VCaP (cell line): ENCODE measurements at regions not wholly inside any gene's neighbourhood (a gene's known extent, or its start where the extent isn't known, plus 50 kb on each side); places are given as distances from the start of the nearest gene placed in this dataset.

Experiments used
- H3K27ac ChIP-seq: fragments of 450-650 bp; 2 replicates; pipeline ENCODE4 v1.5.1; 2017
- TF ChIP-seq, protein P1 (sequence below): fragments of 450-650 bp; conservative IDR thresholded peaks from 2 replicates; pipeline ENCODE4 v1.5.1; 2017; ENCODE audit warnings: mild to moderate bottlenecking, moderate library complexity

- no peak overlapping the region for H3K27ac ChIP-seq
- TF ChIP-seq, protein P1, sequence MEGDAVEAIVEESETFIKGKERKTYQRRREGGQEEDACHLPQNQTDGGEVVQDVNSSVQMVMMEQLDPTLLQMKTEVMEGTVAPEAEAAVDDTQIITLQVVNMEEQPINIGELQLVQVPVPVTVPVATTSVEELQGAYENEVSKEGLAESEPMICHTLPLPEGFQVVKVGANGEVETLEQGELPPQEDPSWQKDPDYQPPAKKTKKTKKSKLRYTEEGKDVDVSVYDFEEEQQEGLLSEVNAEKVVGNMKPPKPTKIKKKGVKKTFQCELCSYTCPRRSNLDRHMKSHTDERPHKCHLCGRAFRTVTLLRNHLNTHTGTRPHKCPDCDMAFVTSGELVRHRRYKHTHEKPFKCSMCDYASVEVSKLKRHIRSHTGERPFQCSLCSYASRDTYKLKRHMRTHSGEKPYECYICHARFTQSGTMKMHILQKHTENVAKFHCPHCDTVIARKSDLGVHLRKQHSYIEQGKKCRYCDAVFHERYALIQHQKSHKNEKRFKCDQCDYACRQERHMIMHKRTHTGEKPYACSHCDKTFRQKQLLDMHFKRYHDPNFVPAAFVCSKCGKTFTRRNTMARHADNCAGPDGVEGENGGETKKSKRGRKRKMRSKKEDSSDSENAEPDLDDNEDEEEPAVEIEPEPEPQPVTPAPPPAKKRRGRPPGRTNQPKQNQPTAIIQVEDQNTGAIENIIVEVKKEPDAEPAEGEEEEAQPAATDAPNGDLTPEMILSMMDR = no peak
Measured at GRCh38 chr1:5231541-5232315, 577.3 kb downstream of the AJAP1 start.

- TF ChIP-seq, protein P1 = no peak
- no peak overlapping the region for H3K27ac ChIP-seq
Measured at GRCh38 chr1:5227114-5227513, 572.7 kb downstream of the AJAP1 start.

DNA sequence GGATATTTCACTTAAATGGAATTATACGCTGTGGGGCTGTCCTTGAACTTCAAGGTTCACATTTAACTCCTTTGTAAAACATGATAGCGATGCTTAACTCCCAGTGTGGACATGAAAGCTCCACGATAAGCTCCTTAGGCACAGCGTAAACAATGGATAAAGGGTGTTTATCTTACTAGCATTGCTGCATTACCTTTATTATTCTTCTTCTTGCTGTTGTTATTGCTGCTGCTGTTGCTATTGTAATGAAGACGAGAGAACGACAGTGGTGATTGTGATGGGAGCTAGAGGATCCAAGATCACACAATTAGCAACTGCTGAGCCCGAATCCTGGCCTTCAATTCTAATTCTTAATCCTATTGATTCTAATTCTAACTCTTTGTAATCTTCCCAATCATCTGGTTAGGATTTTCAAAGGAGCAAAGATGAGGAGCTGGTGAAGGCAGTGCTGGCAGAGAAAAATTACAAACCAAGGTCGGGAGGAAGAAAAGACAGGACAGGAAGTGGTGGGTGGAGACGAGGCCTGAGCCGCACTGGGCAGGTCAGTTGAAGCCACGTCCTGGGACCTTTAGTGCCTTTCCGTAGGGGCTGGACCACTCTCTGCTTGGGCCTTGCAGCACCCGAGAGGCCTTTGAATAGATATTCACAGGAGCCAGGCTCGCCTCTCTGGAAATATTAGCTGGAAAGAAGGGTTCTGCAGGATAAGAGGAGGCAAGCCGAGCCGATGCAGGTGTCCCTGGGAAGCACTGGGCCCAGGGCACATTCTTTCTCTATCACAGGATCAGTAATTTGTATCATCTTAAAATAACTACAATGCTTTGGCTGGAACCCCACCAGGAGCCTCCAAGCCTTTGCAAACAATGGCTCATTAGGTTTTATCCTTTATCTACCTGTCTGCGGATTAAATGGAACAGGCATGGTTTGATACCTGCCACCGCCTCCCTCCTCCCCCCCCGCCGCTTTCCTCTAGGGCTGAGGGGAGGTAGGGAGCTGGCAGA lies 571.6 kb downstream of the AJAP1 start:
- H3K27ac ChIP-seq = no peak overlapping the region

GRCh38 chr1:5223206-5223605 lies 568.8 kb downstream of the AJAP1 start:
- TF ChIP-seq, protein P1 = no peak
- H3K27ac ChIP-seq = no peak overlapping the region

More for the DNA sequence above, 571.6 kb downstream of the AJAP1 start:
- TF ChIP-seq, protein P1 = no peak

GRCh38 chr1:5222626-5223025 lies 568.2 kb downstream of the AJAP1 start:
- no peak overlapping the region for H3K27ac ChIP-seq
- TF ChIP-seq, protein P1 = no peak

- TF ChIP-seq, protein P1 = no peak
- no peak overlapping the region for H3K27ac ChIP-seq
Measured at GRCh38 chr1:5221451-5221850, 567.0 kb downstream of the AJAP1 start.

DNA sequence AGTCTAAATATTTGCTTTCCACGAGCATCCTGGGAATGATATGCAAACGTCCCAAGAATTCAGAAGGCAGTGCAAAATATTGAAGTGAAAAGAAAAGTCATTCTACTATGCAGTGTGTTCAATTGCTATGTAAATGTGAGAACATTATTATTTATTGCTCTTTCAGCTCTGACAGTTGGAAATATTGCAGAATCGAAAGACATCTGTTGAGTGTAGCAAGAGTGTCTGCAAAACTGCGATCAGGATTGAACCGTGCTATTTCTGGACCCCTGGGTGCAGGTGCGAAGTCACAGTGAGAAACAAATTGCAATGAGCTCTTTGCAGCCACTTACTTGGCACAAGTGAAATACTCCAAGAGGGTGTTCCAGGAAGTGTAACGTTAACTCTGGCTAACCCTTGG lies 566.4 kb downstream of the AJAP1 start:
- TF ChIP-seq, protein P1 = no peak
- H3K27ac ChIP-seq = no peak overlapping the region
